ENCODE measurements at regions not wholly inside any gene's neighbourhood (a gene's known extent, or its start where the extent isn't known, plus 50 kb on each side); places are given as distances from the start of the nearest gene placed in this dataset.
"Not testable (repeated sequence)": the region's sequence is repeated elsewhere in the genome, so short reads cannot be mapped to it uniquely, and the experiment has no call there.

DNA sequence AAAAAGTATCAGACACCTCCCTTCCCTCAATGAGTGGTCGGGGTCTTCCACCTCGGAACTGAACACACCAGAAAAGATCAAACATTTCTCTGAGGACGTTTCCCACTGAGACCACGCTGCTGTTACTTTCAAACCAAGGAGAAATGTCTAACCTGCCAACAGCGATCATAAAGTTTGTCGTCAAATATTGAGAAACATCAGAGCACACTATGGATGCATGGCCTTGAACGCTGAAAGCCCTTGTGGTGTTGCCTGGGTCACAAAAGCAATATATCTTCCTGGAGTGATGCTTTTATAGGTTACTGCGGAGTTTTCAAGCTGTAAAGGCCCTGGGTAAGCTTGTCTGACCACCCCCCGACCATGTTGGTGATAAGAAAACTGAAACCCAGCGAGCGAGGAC is 70.2 kb upstream of the ID2 start:
- no peak overlapping the region for H3K4ac ChIP-seq (ENCODE audit: low read depth in 1 of 2, low read length in 2 of 2)
- H3K9ac ChIP-seq (ENCODE audit: low read length), result no peak overlapping the region
- no peak overlapping the region for H2BK120ac ChIP-seq (ENCODE audit: low read depth, low read length)
- DNase-seq, result no peak
- no peaks in the 10 kb centered on the region for H3K36me3 ChIP-seq (ENCODE audit: control insufficient read depth in 1 of 2, insufficient read depth in 2 of 2, low read depth in 1 of 2, low read length in 2 of 2)
- H3K9me3 ChIP-seq (ENCODE audit: control insufficient read depth, low read length), result peaks cover 8% of the 10 kb centered on the region
- H2AK5ac ChIP-seq (ENCODE audit: low read length, severe bottlenecking), result no peak overlapping the region
- no peaks in the 10 kb centered on the region for H3K79me1 ChIP-seq (replicated peaks; ENCODE audit: low read length, poor library complexity, severe bottlenecking)
- peaks cover 0 to 49% of the 10 kb centered on the region in 2 experiments for H3K27me3 ChIP-seq (ENCODE audit: control insufficient read depth in 1 of 2, insufficient read depth in 1 of 2, low read length in 2 of 2)
- H2BK15ac ChIP-seq (ENCODE audit: low read depth, poor library complexity, severe bottlenecking), result no peak overlapping the region
- H3K4me1 ChIP-seq (ENCODE audit: control insufficient read depth, insufficient read depth, low read depth, low read length), result peaks cover 3% of the 10 kb centered on the region
- no peak overlapping the region for H3K4me3 ChIP-seq (ENCODE audit: insufficient read depth in 1 of 2, low read depth in 1 of 2, low read length in 2 of 2)
- H2BK12ac ChIP-seq (ENCODE audit: low read length in 2 of 2), result no peak overlapping the region
- no peak overlapping the region for H2BK5ac ChIP-seq (ENCODE audit: low read depth, low read length, poor library complexity, severe bottlenecking)
- no peak overlapping the region for H3K14ac ChIP-seq (ENCODE audit: low read length in 2 of 2)
- no peak overlapping the region for H3K27ac ChIP-seq (ENCODE audit: low read length, poor library complexity, severe bottlenecking)
- no peak overlapping the region for H4K8ac ChIP-seq (ENCODE audit: low read length)
- WGBS, result 49% methylated on average over 11 of the region's 11 CpGs
- H3K4me2 ChIP-seq (ENCODE audit: low read length, poor library complexity, severe bottlenecking), result no peak overlapping the region
- no peak overlapping the region for H2AFZ ChIP-seq (ENCODE audit: low read depth, low read length)
- H3K23ac ChIP-seq (ENCODE audit: low read length in 2 of 2), result no peak overlapping the region
- H4K91ac ChIP-seq (ENCODE audit: low read length), result no peak overlapping the region
- H3K18ac ChIP-seq (ENCODE audit: low read depth in 1 of 2, low read length in 2 of 2), result no peak overlapping the region

DNA sequence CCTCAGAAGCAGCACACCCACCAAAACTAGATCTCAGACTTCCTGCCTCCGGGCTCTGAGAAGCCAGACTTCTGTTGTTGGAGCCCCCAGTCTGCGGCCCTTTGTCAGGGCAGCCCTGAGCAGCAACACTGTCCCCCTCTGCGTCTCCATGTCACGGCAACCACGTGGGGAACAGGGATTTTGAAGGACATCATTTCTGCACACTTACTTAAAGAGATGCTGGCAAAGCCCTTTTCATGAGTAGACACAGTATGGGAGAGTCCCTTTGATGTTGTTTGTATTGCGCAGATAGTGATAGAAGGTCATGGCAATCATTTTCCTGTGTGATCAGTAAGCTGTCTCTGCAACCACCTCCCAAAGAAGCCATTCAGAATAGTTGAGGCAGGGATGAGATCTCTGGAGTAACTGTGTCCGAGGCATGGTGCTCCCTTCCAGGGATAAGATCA is 69.1 kb upstream of the ID2 start:
- no peak overlapping the region for H4K8ac ChIP-seq (ENCODE audit: low read length)
- no peak overlapping the region for H3K18ac ChIP-seq (ENCODE audit: low read depth in 1 of 2, low read length in 2 of 2)
- H4K91ac ChIP-seq (ENCODE audit: low read length), result no peak overlapping the region
- H3K9me3 ChIP-seq (ENCODE audit: control insufficient read depth, low read length), result peaks cover 8% of the 10 kb centered on the region
- H3K27me3 ChIP-seq (ENCODE audit: control insufficient read depth in 1 of 2, insufficient read depth in 1 of 2, low read length in 2 of 2), result peaks cover 0 to 52% of the 10 kb centered on the region in 2 experiments
- no peak overlapping the region for H3K23ac ChIP-seq (ENCODE audit: low read length in 2 of 2)
- no peak overlapping the region for H2AK5ac ChIP-seq (ENCODE audit: low read length, severe bottlenecking)
- H3K4me1 ChIP-seq (ENCODE audit: control insufficient read depth, insufficient read depth, low read depth, low read length), result peaks cover 3% of the 10 kb centered on the region
- H2BK15ac ChIP-seq (ENCODE audit: low read depth, poor library complexity, severe bottlenecking), result no peak overlapping the region
- H3K14ac ChIP-seq (ENCODE audit: low read length in 2 of 2), result no peak overlapping the region
- no peak for DNase-seq
- no peak overlapping the region for H2BK120ac ChIP-seq (ENCODE audit: low read depth, low read length)
- no peak overlapping the region for H2AFZ ChIP-seq (ENCODE audit: low read depth, low read length)
- no peaks in the 10 kb centered on the region for H3K36me3 ChIP-seq (ENCODE audit: control insufficient read depth in 1 of 2, insufficient read depth in 2 of 2, low read depth in 1 of 2, low read length in 2 of 2)
- H3K4ac ChIP-seq (ENCODE audit: low read depth in 1 of 2, low read length in 2 of 2), result no peak overlapping the region
- no peak overlapping the region for H2BK5ac ChIP-seq (ENCODE audit: low read depth, low read length, poor library complexity, severe bottlenecking)
- no peak overlapping the region for H3K4me2 ChIP-seq (ENCODE audit: low read length, poor library complexity, severe bottlenecking)
- no peak overlapping the region for H2BK12ac ChIP-seq (ENCODE audit: low read length in 2 of 2)
- H3K9ac ChIP-seq (ENCODE audit: low read length), result no peak overlapping the region
- no peak overlapping the region for H3K27ac ChIP-seq (ENCODE audit: low read length, poor library complexity, severe bottlenecking)
- no peak overlapping the region for H3K4me3 ChIP-seq (ENCODE audit: insufficient read depth in 1 of 2, low read depth in 1 of 2, low read length in 2 of 2)
- 79% methylated on average over 7 of the region's 7 CpGs for WGBS
- H3K79me1 ChIP-seq (replicated peaks; ENCODE audit: low read length, poor library complexity, severe bottlenecking), result no peaks in the 10 kb centered on the region

DNA sequence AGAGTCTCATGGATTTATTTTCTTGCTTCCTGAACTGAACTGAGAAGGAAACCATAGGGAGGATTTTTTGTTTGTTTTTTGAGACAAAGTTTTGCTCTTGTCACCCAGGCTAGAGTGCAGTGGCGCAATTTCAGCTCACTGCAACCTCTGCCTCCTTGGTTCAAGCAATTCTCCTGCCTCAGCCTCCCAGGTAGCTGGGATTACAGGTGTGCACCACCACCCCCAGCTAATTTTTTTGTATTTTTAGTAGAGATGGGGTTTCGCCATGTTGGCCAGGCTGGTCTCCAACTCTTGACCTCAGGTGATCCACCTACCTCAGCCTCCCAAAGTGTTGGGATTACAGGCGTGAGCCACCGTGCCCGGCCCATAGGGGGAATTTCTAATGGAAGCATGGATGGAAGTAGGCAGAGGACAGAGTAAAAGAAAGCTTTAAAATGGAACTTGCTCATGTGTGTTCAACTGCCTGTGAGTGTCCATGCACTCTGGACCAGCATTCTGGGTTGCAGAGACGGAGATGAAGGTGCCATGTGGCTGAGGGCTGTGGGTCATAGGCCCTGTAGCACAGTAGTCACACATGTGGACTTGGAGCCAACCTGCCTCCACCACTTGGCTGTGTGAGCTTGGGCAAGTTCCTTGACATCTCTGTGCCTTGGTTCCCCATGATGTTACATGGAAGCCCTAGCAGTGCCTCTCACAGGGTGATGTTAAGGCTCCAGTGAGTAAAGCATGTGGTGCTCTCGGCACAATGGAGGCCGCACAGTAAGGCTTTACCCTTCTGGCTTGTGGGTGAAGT is 68.5 kb upstream of the ID2 start:
- H3K36me3 ChIP-seq (ENCODE audit: control insufficient read depth in 1 of 2, insufficient read depth in 2 of 2, low read depth in 1 of 2, low read length in 2 of 2); H3K23ac ChIP-seq (ENCODE audit: low read length in 2 of 2); H2BK5ac ChIP-seq (ENCODE audit: low read depth, low read length, poor library complexity, severe bottlenecking); H3K9me3 ChIP-seq (ENCODE audit: control insufficient read depth, low read length); H3K4me3 ChIP-seq (ENCODE audit: insufficient read depth in 1 of 2, low read depth in 1 of 2, low read length in 2 of 2); H3K14ac ChIP-seq (ENCODE audit: low read length in 2 of 2); H2BK15ac ChIP-seq (ENCODE audit: low read depth, poor library complexity, severe bottlenecking); DNase-seq; H3K4ac ChIP-seq (ENCODE audit: low read depth in 1 of 2, low read length in 2 of 2); H3K4me2 ChIP-seq (ENCODE audit: low read length, poor library complexity, severe bottlenecking); H4K8ac ChIP-seq (ENCODE audit: low read length); H3K18ac ChIP-seq (ENCODE audit: low read depth in 1 of 2, low read length in 2 of 2); H3K79me1 ChIP-seq (replicated peaks; ENCODE audit: low read length, poor library complexity, severe bottlenecking); H3K9ac ChIP-seq (ENCODE audit: low read length); H3K27ac ChIP-seq (ENCODE audit: low read length, poor library complexity, severe bottlenecking); H3K4me1 ChIP-seq (ENCODE audit: control insufficient read depth, insufficient read depth, low read depth, low read length); H2BK12ac ChIP-seq (ENCODE audit: low read length in 2 of 2); H2AFZ ChIP-seq (ENCODE audit: low read depth, low read length); H2BK120ac ChIP-seq (ENCODE audit: low read depth, low read length); H2AK5ac ChIP-seq (ENCODE audit: low read length, severe bottlenecking); H4K91ac ChIP-seq (ENCODE audit: low read length): not testable (repeated sequence)
- peaks cover 0 to 54% of the 10 kb centered on the region in 2 experiments for H3K27me3 ChIP-seq (ENCODE audit: control insufficient read depth in 1 of 2, insufficient read depth in 1 of 2, low read length in 2 of 2)
- WGBS, result 93% methylated on average over 6 of the region's 8 CpGs

DNA sequence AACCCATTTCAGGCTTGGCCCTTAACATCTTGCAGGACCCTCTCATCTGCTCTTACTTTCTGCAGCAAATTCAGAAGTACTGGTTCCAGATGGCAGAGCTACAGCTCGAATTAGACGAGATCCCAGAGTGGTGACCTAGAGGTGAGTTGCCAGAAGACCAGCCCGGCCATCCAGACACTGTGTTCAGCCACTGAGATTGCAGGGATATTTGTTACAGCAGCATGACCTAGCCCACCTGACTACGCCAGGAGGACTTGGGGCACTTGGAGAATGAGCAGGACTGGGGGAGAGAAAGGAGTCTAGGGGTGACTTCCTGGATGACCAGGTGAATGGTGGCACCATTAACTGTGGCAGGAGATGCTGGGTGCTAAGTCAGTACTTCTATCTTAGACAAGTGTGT is 67.2 kb upstream of the ID2 start:
- Histone ChIP-seq H3K4me1 (ENCODE audit: control insufficient read depth, insufficient read depth, low read depth, low read length) (no peaks in the 10 kb centered on the region), H3K4me3 (ENCODE audit: insufficient read depth in 1 of 2, low read depth in 1 of 2, low read length in 2 of 2) (no peak overlapping the region), H4K91ac (ENCODE audit: low read length) (no peak overlapping the region), H2AK5ac (ENCODE audit: low read length, severe bottlenecking) (no peak overlapping the region), H3K18ac (ENCODE audit: low read depth in 1 of 2, low read length in 2 of 2) (no peak overlapping the region), H2BK12ac (ENCODE audit: low read length in 2 of 2) (no peak overlapping the region), H3K14ac (ENCODE audit: low read length in 2 of 2) (no peak overlapping the region), H2AFZ (ENCODE audit: low read depth, low read length) (no peak overlapping the region), H3K27ac (ENCODE audit: low read length, poor library complexity, severe bottlenecking) (no peak overlapping the region), H3K9me3 (ENCODE audit: control insufficient read depth, low read length) (peaks cover 8% of the 10 kb centered on the region), H3K23ac (ENCODE audit: low read length in 2 of 2) (no peak overlapping the region), H2BK15ac (ENCODE audit: low read depth, poor library complexity, severe bottlenecking) (no peak overlapping the region), H3K27me3 (ENCODE audit: control insufficient read depth in 1 of 2, insufficient read depth in 1 of 2, low read length in 2 of 2) (peaks cover 0 to 60% of the 10 kb centered on the region in 2 experiments), H3K4me2 (ENCODE audit: low read length, poor library complexity, severe bottlenecking) (no peak overlapping the region), H2BK5ac (ENCODE audit: low read depth, low read length, poor library complexity, severe bottlenecking) (no peak overlapping the region), H3K4ac (ENCODE audit: low read depth in 1 of 2, low read length in 2 of 2) (no peak overlapping the region), H4K8ac (ENCODE audit: low read length) (no peak overlapping the region), H3K9ac (ENCODE audit: low read length) (no peak overlapping the region), H3K79me1 (replicated peaks; ENCODE audit: low read length, poor library complexity, severe bottlenecking) (no peaks in the 10 kb centered on the region), H2BK120ac (ENCODE audit: low read depth, low read length) (no peak overlapping the region), H3K36me3 (ENCODE audit: control insufficient read depth in 1 of 2, insufficient read depth in 2 of 2, low read depth in 1 of 2, low read length in 2 of 2) (no peaks in the 10 kb centered on the region)
- WGBS, result 94% methylated on average over 4 of the region's 4 CpGs
- no peak for DNase-seq

All from mesenchymal stem cell (in vitro differentiated cells and primary cell).